GM19023 (cell line): ENCODE measurements at regions not wholly inside any gene's neighbourhood (a gene's known extent, or its start where the extent isn't known, plus 50 kb on each side); places are given as distances from the start of the nearest gene placed in this dataset.

Experiments
- ATAC-seq: cut with Tn5 transposase; IDR thresholded peaks from one replicate; pipeline ENCODE4 v1.9.1; 2021; ENCODE audit warnings: mild to moderate bottlenecking, moderate library complexity; ENCODE audit not compliant: unreplicated experiment

- no peak for ATAC-seq
Measured at GRCh38 chr4:11900359-11900758, 471.7 kb upstream of the HS3ST1 start.

DNA sequence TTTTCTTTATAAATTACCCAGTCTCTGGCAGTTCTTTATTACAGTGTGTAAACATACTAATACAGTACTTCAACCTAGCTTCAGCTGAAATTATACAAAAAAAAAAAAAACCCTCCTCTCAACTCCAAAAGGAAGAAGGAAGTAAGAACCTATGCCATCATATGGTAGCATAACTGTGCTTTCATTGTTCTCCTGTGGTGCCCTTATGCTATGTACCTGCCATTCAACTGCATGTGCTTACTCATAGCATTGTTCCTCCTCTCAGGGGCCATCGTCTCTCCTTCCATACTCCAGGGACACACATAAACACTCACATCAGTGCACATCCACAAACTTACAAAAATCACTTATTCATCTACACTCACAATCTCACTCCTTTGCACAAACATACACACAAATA, 470.1 kb upstream of the HS3ST1 start:
- ATAC-seq, result no peak

DNA sequence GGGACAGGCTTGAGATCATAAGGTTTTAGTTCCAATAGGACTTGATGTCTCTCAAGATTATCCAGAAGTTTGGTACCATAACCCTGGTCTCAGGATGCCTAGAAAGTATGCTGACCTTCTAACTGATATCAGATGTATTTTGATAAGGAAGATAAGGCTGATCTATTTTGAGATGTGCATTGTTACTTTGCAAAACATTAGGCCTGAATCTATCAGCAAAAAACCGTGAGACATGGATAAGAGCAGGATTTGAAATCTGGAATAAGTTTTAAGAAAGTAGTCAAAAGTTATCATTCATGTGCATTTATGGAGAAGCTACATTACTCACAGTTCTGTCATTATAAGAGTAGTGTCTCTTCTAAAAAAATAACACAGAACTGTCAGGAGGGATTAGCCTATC, 467.1 kb upstream of the HS3ST1 start:
- ATAC-seq, result no peak

DNA sequence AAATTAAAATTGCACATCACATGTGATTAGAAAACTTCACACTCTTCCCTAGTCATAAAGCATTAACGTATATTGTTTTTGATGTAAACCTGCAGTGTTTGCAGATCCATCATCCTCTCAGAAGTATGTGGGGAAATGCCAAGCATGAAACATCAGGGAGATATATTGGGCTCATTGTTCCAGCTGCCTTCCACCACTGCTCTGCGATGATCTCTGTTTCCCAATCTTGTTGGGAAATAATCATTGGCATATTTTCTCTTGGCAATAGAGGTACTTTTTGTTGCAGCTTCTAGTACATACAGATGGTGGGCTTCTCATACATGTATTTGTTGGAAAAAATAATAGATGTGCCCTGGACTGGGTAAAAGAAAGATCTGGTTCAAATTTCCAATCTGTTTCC, 466.3 kb upstream of the HS3ST1 start:
- ATAC-seq, result no peak

DNA sequence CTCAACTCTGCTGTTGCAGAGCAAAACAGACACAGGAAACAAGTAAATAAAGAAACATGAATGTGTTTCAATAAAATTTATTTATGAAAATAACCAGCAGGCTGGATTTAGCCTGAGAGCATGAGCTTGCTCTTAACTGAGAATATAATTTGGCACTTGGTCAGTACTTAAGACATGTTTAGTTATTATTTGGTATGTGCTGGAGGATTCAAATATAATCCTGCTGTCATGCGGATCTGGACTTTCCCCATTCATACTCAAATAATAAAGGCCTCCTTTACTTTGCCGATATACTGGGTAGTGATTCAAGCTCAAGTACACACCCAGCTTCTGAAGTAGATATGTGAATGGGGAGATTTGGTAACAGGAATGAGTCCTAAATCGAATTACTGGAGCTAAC, 465.5 kb upstream of the HS3ST1 start:
- no peak for ATAC-seq

DNA sequence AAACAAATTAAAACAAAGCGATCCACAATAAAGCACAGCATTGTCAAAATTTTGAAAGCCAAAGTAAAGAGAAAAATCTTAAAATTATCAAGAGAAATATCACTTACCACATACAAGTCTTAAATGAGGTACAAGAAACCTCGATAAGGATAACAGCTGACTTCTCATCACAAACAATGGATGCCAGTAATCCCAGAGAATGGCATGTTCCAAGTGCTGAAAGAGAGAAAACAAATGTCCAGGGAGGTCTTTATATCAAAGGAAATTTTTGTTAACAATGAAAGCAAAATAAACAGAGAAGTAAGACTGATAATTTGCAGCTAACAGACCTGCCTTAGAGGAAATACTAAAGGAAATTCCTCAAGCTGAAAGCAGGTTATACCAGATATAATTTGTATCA, 460.4 kb upstream of the HS3ST1 start:
- ATAC-seq, result no peak

GRCh38 chr4:11881947-11882346, 453.3 kb upstream of the HS3ST1 start:
- ATAC-seq, result no peak

GRCh38 chr4:11881364-11881763, 452.7 kb upstream of the HS3ST1 start:
- ATAC-seq, result no peak

GRCh38 chr4:11878241-11878640, 449.5 kb upstream of the HS3ST1 start:
- ATAC-seq, result no peak

DNA sequence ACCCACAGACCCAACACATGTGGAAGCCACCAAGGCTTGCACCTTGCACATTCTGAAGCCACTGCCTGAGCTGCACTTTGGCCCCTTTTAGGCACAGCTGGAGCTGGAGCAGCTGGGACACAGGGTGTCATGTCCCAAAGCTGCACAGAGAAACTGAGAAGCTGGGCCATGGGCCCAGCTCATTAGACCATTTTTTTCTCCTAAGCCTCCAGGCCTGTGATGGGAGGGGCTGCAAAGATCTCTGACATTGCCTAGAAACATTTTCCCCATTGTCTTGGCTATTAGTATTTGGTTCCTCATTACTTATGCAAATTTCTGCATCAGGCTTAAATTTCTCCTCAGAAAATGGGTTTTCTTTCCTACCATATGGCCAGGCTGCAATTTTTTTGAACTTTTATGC, 447.4 kb upstream of the HS3ST1 start:
- ATAC-seq, result no peak

- no peak for ATAC-seq
Measured at GRCh38 chr4:11869191-11869870, 440.6 kb upstream of the HS3ST1 start.

DNA sequence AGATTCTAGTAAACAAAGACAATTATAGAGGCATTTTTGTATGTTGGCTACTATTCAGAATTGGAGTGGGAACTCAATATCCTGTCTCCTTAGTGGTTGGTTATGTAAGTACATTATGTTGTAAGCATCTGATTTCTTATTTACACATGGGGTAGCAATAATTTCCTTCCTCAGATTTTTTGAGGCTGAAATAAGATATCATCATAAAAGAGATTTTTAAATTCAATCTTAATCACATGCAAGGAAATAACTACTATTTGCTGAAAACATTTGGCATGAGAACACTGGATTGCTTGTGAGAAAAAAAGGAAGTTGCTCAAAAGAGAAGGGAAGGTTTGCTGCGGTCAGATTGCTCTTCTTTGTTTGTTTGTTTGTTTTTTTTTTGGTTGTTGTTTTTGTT, 437.7 kb upstream of the HS3ST1 start:
- no peak for ATAC-seq

DNA sequence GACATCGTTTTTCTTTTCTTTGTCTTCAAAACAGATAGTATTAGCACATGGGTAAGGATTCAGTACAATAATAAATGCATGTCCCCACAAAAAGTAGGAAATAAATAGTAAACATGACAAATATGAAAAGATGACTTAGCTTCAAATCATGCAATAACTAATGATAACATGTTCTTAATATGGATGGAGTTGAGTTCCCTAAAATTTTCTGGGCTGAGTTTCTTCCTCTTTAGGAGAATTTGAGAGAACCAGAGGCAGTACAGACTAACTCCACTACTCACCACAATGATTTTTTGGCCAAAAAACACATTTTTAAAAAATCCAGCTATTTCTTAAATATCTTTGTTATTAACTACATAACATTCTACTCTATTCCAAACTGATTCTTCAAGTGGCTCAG, 432.3 kb upstream of the HS3ST1 start:
- ATAC-seq, result no peak

GRCh38 chr4:11857881-11858280, 429.2 kb upstream of the HS3ST1 start:
- no peak for ATAC-seq

DNA sequence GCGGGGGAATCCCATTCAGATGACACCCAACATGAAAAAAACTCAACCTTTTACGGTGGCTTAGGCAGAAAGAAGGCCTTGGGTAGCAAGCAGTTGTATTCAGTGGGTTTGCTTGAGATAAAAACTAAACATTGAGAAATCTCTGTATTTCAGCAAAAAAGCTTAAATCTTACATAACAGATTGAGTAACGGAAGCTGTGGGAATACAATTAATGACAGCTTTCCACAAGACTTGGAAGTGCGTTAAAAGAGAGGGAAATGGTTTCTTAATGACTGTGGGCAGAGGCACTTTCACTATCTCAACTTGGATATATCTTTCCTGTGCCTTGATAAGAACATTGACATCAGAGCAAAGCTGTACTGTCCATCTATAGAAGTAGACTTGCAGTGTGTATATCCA, 418.5 kb upstream of the HS3ST1 start:
- ATAC-seq, result no peak

- ATAC-seq, result no peak
Measured at GRCh38 chr4:11843927-11844326, 415.2 kb upstream of the HS3ST1 start.

GRCh38 chr4:11843340-11843739, 414.6 kb upstream of the HS3ST1 start:
- no peak for ATAC-seq

- ATAC-seq, result no peak
Measured at GRCh38 chr4:11842620-11843263, 414.0 kb upstream of the HS3ST1 start.

- no peak for ATAC-seq
Measured at GRCh38 chr4:11839889-11840288, 411.2 kb upstream of the HS3ST1 start.

DNA sequence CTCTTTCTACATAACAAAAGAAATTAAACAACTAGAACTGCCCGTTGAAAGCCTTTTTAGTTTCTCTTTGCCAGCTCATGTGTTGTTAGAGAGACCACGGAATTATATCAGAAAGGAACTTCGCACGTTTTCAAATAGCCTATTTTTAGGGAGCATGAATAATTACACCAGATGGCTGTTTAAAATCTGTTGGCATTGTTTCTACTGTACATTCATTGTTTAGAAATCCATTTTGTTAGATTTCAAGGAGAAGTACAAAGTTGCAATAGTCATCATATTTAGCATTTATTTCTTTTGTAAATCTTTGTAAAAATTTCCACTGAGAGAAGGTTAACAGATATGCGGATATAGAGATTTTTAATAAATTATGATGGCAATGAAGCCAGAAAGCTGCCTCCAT, 403.0 kb upstream of the HS3ST1 start:
- no peak for ATAC-seq

- no peak for ATAC-seq
Measured at GRCh38 chr4:11824566-11824965, 395.9 kb upstream of the HS3ST1 start.

DNA sequence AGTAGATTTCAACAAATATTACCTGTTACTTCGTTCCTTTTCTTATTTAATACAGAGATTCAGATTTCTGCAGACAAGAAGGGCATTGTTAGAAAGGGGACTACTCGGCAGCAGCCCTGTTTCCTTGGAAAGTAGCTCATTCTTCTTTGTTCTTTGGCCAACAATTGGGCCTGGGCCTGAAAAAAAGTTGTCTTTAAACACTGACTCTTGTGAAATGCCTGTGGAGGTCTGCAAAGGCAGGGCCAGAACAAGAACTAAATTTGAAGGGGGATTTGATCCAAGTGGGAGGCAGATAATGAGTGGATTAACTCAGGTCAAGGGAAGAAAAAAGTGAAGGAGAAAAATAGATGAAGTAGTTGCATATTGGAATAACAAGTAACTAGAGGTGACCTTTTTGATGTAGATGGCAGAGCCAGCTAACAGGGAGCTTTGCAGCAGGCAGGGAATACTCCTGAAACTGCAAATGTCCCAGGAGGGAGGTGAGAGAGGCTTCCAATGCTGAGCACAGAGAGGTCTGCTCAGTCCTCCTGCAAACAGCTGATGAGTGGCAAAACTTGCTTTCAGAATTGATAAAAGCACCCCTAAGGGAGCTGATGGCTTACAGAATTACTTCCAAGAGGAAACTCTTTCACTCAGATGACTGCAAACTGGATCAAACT, 393.2 kb upstream of the HS3ST1 start:
- ATAC-seq, result no peak
